ENCODE measurements at regions not wholly inside any gene's neighbourhood (a gene's known extent, or its start where the extent isn't known, plus 50 kb on each side); places are given as distances from the start of the nearest gene placed in this dataset.
A peak's percentile ranks its signal among the peaks of the same experiment; 100 is the strongest.
"Not testable (repeated sequence)": the region's sequence is repeated elsewhere in the genome, so short reads cannot be mapped to it uniquely, and the experiment has no call there.

- TF ChIP-seq CTCF (IDR thresholded peaks at IDR 0.05; ENCODE audit: insufficient read depth, low read length): no peak
- DNase-seq (ENCODE audit: low read depth): no peak
- no peak overlapping the region for H3K4me3 ChIP-seq (ENCODE audit: low read depth, low read length)
Observed at GRCh38 chr3:33941804-33942203, 143.4 kb downstream of the PDCD6IP start.

GRCh38 chr3:33942483-33943150 lies 144.2 kb downstream of the PDCD6IP start:
- TF ChIP-seq CTCF (IDR thresholded peaks at IDR 0.05; ENCODE audit: insufficient read depth, low read length): no peak
- no peak overlapping the region for H3K4me3 ChIP-seq (ENCODE audit: low read depth, low read length)
- peak; percentile 68 for DNase-seq (ENCODE audit: low read depth)

- no peak overlapping the region for H3K4me3 ChIP-seq (ENCODE audit: low read depth, low read length)
Observed at GRCh38 chr3:33943277-33943676, 144.8 kb downstream of the PDCD6IP start.

GRCh38 chr3:33946612-33947011 lies 148.2 kb downstream of the PDCD6IP start:
- H3K4me3 ChIP-seq (ENCODE audit: low read depth, low read length); DNase-seq (ENCODE audit: low read depth): not testable (repeated sequence)

More at GRCh38 chr3:33943277-33943676, 144.8 kb downstream of the PDCD6IP start:
- no peak for DNase-seq (ENCODE audit: low read depth)
- no peak for TF ChIP-seq CTCF (IDR thresholded peaks at IDR 0.05; ENCODE audit: insufficient read depth, low read length)

- H3K4me3 ChIP-seq (ENCODE audit: low read depth, low read length): no peak overlapping the region
- no peak for TF ChIP-seq CTCF (IDR thresholded peaks at IDR 0.05; ENCODE audit: insufficient read depth, low read length)
- DNase-seq (ENCODE audit: low read depth): no peak
Observed at GRCh38 chr3:33947272-33948195, 149.1 kb downstream of the PDCD6IP start.

GRCh38 chr3:33949074-33949473 lies 150.6 kb downstream of the PDCD6IP start:
- no peak for TF ChIP-seq CTCF (IDR thresholded peaks at IDR 0.05; ENCODE audit: insufficient read depth, low read length)
- no peak overlapping the region for H3K4me3 ChIP-seq (ENCODE audit: low read depth, low read length)
- no peak for DNase-seq (ENCODE audit: low read depth)

GRCh38 chr3:33954956-33955355 lies 156.5 kb downstream of the PDCD6IP start:
- peak; percentile 18 for DNase-seq (ENCODE audit: low read depth)
- no peak overlapping the region for H3K4me3 ChIP-seq (ENCODE audit: low read depth, low read length)
- no peak for TF ChIP-seq CTCF (IDR thresholded peaks at IDR 0.05; ENCODE audit: insufficient read depth, low read length)
